KMS-11 (cell line): ENCODE measurements at regions not wholly inside any gene's neighbourhood (a gene's known extent, or its start where the extent isn't known, plus 50 kb on each side); places are given as distances from the start of the nearest gene placed in this dataset.

Experiments
- H2AFZ ChIP-seq: fragments of 200-600 bp; sonication (generic); 2 replicates; pipeline ENCODE4 v1.6.1; 2016; ENCODE audit warnings: antibody characterized with exemption, mixed run types, low read depth
- H3K27ac ChIP-seq: fragments of 200-600 bp; sonication (generic); 2 replicates; pipeline ENCODE4 v1.6.1; 2016; ENCODE audit warnings: mild to moderate bottlenecking, mixed run types
- H3K27me3 ChIP-seq: fragments of 200-600 bp; sonication (generic); 2 replicates; pipeline ENCODE4 v1.6.1; 2017; ENCODE audit warnings: mild to moderate bottlenecking, low read depth, mixed run types, moderate library complexity; ENCODE audit not compliant: insufficient read depth
- H3K36me3 ChIP-seq: fragments of 200-600 bp; sonication (generic); 2 replicates; pipeline ENCODE4 v1.6.1; 2017; ENCODE audit warnings: mild to moderate bottlenecking, mixed run types; ENCODE audit not compliant: insufficient read depth
- H3K4me1 ChIP-seq: fragments of 200-600 bp; sonication (generic); 2 replicates; pipeline ENCODE4 v1.6.1; 2016; ENCODE audit warnings: mild to moderate bottlenecking, low read depth, mixed run types; ENCODE audit not compliant: poor library complexity, severe bottlenecking
- H3K4me2 ChIP-seq: fragments of 200-600 bp; sonication (generic); 2 replicates; pipeline ENCODE4 v1.7.0; 2016; ENCODE audit warnings: mild to moderate bottlenecking, mixed run types
- H3K4me3 ChIP-seq: fragments of 200-600 bp; sonication (generic); IDR thresholded peaks from 2 replicates; pipeline ENCODE4 v1.6.1; 2017; ENCODE audit warnings: low read depth, low read length, mixed read lengths; ENCODE audit not compliant: insufficient read depth
- H3K79me2 ChIP-seq: fragments of 200-600 bp; sonication (generic); 2 replicates; pipeline ENCODE4 v1.6.1; 2016; ENCODE audit warnings: low read depth, mixed run types; ENCODE audit not compliant: insufficient read depth
- H3K9ac ChIP-seq: fragments of 200-600 bp; sonication (generic); 2 replicates; pipeline ENCODE4 v1.6.1; 2016; ENCODE audit warnings: mild to moderate bottlenecking, mixed run types
- H4K20me1 ChIP-seq: fragments of 200-600 bp; sonication (generic); 2 replicates; pipeline ENCODE4 v1.6.1; 2016; ENCODE audit warnings: mild to moderate bottlenecking, mixed run types; ENCODE audit not compliant: insufficient read depth
- CTCF ChIP-seq: fragments of 200-600 bp; sonication (generic); conservative IDR thresholded peaks from 2 replicates; pipeline ENCODE4 v1.6.1; 2017; ENCODE audit warnings: low read depth, mild to moderate bottlenecking, antibody characterized with exemption, low read length, moderate library complexity, mixed read lengths

- Histone ChIP-seq H3K79me2 (no peaks in the 10 kb centered on the region), H3K4me2 (no peak overlapping the region), H3K4me3 (no peak overlapping the region), H3K9ac (no peak overlapping the region), H3K27ac (no peak overlapping the region), H2AFZ (no peak overlapping the region), H3K27me3 (no peaks in the 10 kb centered on the region), H3K4me1 (no peaks in the 10 kb centered on the region), H3K36me3 (no peaks in the 10 kb centered on the region), H4K20me1 (no peaks in the 10 kb centered on the region)
- no peak for TF ChIP-seq CTCF
Observed at GRCh38 chr15:62520887-62521286, 355.8 kb upstream of the C2CD4B start.

- H3K79me2 ChIP-seq = no peaks in the 10 kb centered on the region
- H3K9ac ChIP-seq = no peak overlapping the region
- H3K4me3 ChIP-seq = no peak overlapping the region
- no peak overlapping the region for H2AFZ ChIP-seq
- no peaks in the 10 kb centered on the region for H3K4me1 ChIP-seq
- H3K36me3 ChIP-seq = no peaks in the 10 kb centered on the region
- no peak for TF ChIP-seq CTCF
- H4K20me1 ChIP-seq = no peaks in the 10 kb centered on the region
- no peak overlapping the region for H3K4me2 ChIP-seq
- no peak overlapping the region for H3K27ac ChIP-seq
- no peaks in the 10 kb centered on the region for H3K27me3 ChIP-seq
Observed at GRCh38 chr15:62521396-62521795, 356.3 kb upstream of the C2CD4B start.

- Histone ChIP-seq H3K79me2 (no peaks in the 10 kb centered on the region), H3K4me3 (no peak overlapping the region), H3K9ac (no peak overlapping the region), H4K20me1 (no peaks in the 10 kb centered on the region), H3K4me2 (no peak overlapping the region), H3K27ac (no peak overlapping the region), H2AFZ (no peak overlapping the region), H3K36me3 (no peaks in the 10 kb centered on the region), H3K4me1 (no peaks in the 10 kb centered on the region), H3K27me3 (no peaks in the 10 kb centered on the region)
- no peak for TF ChIP-seq CTCF
Observed at GRCh38 chr15:62524848-62525247, 359.8 kb upstream of the C2CD4B start.

GRCh38 chr15:62527387-62527786 lies 362.3 kb upstream of the C2CD4B start:
- Histone ChIP-seq H3K4me1 (no peaks in the 10 kb centered on the region), H3K27me3 (no peaks in the 10 kb centered on the region), H3K4me3 (no peak overlapping the region), H3K4me2 (no peak overlapping the region), H3K9ac (no peak overlapping the region), H3K79me2 (no peaks in the 10 kb centered on the region), H2AFZ (no peak overlapping the region), H3K27ac (no peak overlapping the region), H3K36me3 (no peaks in the 10 kb centered on the region), H4K20me1 (no peaks in the 10 kb centered on the region)
- TF ChIP-seq CTCF = no peak

GRCh38 chr15:62528505-62528904 lies 363.4 kb upstream of the C2CD4B start:
- no peak overlapping the region for H3K4me3 ChIP-seq
- H4K20me1 ChIP-seq = no peaks in the 10 kb centered on the region
- H3K4me2 ChIP-seq = no peak overlapping the region
- no peak overlapping the region for H3K9ac ChIP-seq
- H3K79me2 ChIP-seq = no peaks in the 10 kb centered on the region
- no peak for TF ChIP-seq CTCF
- no peak overlapping the region for H3K27ac ChIP-seq
- H2AFZ ChIP-seq = no peak overlapping the region
- H3K4me1 ChIP-seq = no peaks in the 10 kb centered on the region
- no peaks in the 10 kb centered on the region for H3K27me3 ChIP-seq
- H3K36me3 ChIP-seq = no peaks in the 10 kb centered on the region
